Breast epithelium (tissue), 3 donors: ENCODE measurements at regions not wholly inside any gene's neighbourhood (a gene's known extent, or its start where the extent isn't known, plus 50 kb on each side); places are given as distances from the start of the nearest gene placed in this dataset.

ENCODE experiments used
- CTCF ChIP-seq, 3 donors: fragments of 450-650 bp; IDR thresholded peaks; one replicate each; pipeline ENCODE4 v1.5.1; 2016 to 2017; ENCODE audit warnings: antibody characterized with exemption in 3 of 3, mild to moderate bottlenecking in 3 of 3, moderate library complexity in 3 of 3
- POLR2A ChIP-seq: fragments of 450-650 bp; IDR thresholded peaks from one replicate; pipeline ENCODE4 v1.6.1; 2016; ENCODE audit warnings: antibody characterized with exemption, mild to moderate bottlenecking, moderate library complexity

GRCh38 chr3:59284926-59285325 lies 235.1 kb upstream of the CFAP20DC start:
- TF ChIP-seq POLR2A (no peak), CTCF (IDR thresholded peaks at IDR 0.05) (no peak)
